ENCODE measurements at regions not wholly inside any gene's neighbourhood (a gene's known extent, or its start where the extent isn't known, plus 50 kb on each side); places are given as distances from the start of the nearest gene placed in this dataset.

DNA sequence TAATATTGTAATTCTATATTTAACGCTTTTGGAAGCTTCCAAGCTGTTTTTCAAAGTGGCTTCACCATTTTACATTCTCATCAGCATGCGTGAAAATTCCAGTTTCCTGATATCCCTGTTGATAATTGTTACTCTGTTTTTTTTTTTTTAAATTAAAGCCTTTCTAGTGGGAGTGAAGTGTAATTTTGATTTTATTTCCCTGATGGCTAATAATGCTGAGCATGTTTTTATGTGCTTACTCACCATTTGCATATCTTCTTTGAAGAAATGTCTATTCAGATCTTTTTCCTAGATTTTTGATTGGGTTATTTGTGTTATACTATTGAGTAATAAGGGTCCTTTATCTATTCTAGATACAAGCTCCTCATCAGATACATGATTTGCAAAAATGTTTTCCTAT lies 382.8 kb upstream of the HS6ST1 start:
- TF ChIP-seq, protein P1, sequence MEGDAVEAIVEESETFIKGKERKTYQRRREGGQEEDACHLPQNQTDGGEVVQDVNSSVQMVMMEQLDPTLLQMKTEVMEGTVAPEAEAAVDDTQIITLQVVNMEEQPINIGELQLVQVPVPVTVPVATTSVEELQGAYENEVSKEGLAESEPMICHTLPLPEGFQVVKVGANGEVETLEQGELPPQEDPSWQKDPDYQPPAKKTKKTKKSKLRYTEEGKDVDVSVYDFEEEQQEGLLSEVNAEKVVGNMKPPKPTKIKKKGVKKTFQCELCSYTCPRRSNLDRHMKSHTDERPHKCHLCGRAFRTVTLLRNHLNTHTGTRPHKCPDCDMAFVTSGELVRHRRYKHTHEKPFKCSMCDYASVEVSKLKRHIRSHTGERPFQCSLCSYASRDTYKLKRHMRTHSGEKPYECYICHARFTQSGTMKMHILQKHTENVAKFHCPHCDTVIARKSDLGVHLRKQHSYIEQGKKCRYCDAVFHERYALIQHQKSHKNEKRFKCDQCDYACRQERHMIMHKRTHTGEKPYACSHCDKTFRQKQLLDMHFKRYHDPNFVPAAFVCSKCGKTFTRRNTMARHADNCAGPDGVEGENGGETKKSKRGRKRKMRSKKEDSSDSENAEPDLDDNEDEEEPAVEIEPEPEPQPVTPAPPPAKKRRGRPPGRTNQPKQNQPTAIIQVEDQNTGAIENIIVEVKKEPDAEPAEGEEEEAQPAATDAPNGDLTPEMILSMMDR (IDR thresholded peaks at IDR 0.05; ENCODE audit: low read depth, low read length): no peak
- TF ChIP-seq EZH2phosphoT487 (IDR thresholded peaks at IDR 0.05; ENCODE audit: low read depth): no peak
